Transverse colon (tissue), 4 donors: ENCODE measurements at regions not wholly inside any gene's neighbourhood (a gene's known extent, or its start where the extent isn't known, plus 50 kb on each side); places are given as distances from the start of the nearest gene placed in this dataset.

Experiments used
- DNase-seq: peaks from one replicate; pipeline ENCODE4 v3.0.0-alpha.2; 2019
- H3K27ac ChIP-seq, 4 donors: fragments of 200-600 bp; sonication (generic); 2 replicates each; pipeline ENCODE4 v1.5.1; 2016 to 2018; ENCODE audit warnings: inconsistent platforms in 4 of 4
- H3K27me3 ChIP-seq: fragments of 200-600 bp; sonication (generic); 2 replicates; pipeline ENCODE4 v1.5.1; 2017; ENCODE audit warnings: inconsistent platforms
- H3K36me3 ChIP-seq, 4 donors: fragments of 200-600 bp; sonication (generic); 2 replicates each; pipeline ENCODE4 v1.5.1; 2017 to 2019; ENCODE audit warnings: inconsistent platforms in 4 of 4
- H3K4me1 ChIP-seq, 4 donors: fragments of 200-600 bp; sonication (generic); 2 replicates each; pipeline ENCODE4 v1.5.1; 2017 to 2020; ENCODE audit warnings: inconsistent platforms in 4 of 4
- H3K4me3 ChIP-seq, 4 donors: fragments of 200-600 bp; sonication (generic); 1 replicate in 1 of 4; 2 replicates in 3 of 4; pipeline versions ENCODE4 v1.5.1 to v1.6.1; 2017 to 2019; ENCODE audit warnings: inconsistent platforms in 4 of 4
- H3K9me3 ChIP-seq, 2 donors: fragments of 200-600 bp; sonication (generic); 2 replicates each; pipeline ENCODE4 v1.5.1; 2017 to 2019; ENCODE audit warnings: inconsistent platforms in 2 of 2
- EP300 ChIP-seq: sonication (generic); formaldehyde crosslinking; IDR thresholded peaks from one replicate; pipeline ENCODE4 v1.6.1; 2017; ENCODE audit warnings: antibody characterized with exemption, low read depth
- POLR2A ChIP-seq: fragments of 450-650 bp; IDR thresholded peaks from one replicate; pipeline ENCODE4 v1.6.1; 2016; ENCODE audit warnings: antibody characterized with exemption, mild to moderate bottlenecking, moderate library complexity
- POLR2AphosphoS5 ChIP-seq, 3 donors: sonication (generic); formaldehyde crosslinking; IDR thresholded peaks; one replicate each; pipeline ENCODE4 v1.6.1; 2016; ENCODE audit warnings: antibody characterized with exemption in 3 of 3
- WGBS, 2 donors: methylation state at CpG; one replicate each; pipeline ENCODE4 v1.1.5; 2018; ENCODE audit warnings: low coverage in 1 of 2; 5-methylcytosine and 5-hydroxymethylcytosine counted together
- in situ Hi-C, 4 donors: fragments of 200-750 bp; cut with MboI; loops; one replicate each; pipeline versions ENCODE4 v1.15.0 to v1.15.1; 2017; ENCODE audit warnings: low sequenced_read_pairs in 3 of 4, low pct_ligation_motif_present in 1 of 4, low pct_unique_long_range_greater_than_20kb in 1 of 4
- intact Hi-C: fragments of 100-400 bp; cut with DNase I; formaldehyde crosslinking; loops from one replicate; pipeline ENCODE4 v1.15.1; 2023; ENCODE audit warnings: low total_unique reads
- TF ChIP-seq, protein P1 (sequence below), 5 experiments: fragments of 200-600 bp in 3 of 5; fragments of 450-650 bp in 2 of 5; sonication (generic) in 3 of 5; IDR thresholded peaks; 1 replicate in 2 of 5; 2 replicates in 3 of 5; pipeline ENCODE4 v1.5.1; 2016 to 2017; ENCODE audit warnings: antibody characterized with exemption in 5 of 5, inconsistent platforms in 3 of 5, mild to moderate bottlenecking in 2 of 5, moderate library complexity in 1 of 5

DNA sequence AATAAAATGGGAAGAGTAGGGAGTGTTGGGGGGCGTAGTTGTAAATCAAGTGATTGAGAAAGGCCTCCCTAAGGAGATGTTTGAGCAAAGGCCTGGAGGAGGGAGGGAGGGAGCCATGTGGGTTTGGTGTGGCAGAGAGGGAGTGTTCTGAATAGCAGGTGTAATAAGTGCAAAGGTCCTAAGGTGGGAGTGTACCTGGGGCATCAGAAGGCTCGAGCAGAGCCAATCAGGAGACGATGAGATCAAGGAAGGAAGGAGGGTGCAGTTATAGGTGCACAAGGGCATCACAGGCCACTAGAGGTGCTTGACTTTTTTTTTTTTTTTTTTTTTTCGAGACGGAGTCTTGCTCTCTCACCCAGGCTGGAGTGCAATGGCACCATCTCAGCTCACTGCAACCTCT is 77.9 kb upstream of the PLXNC1 start:
- no peaks in the 10 kb centered on the region for H3K27me3 ChIP-seq
- no peaks in the 10 kb centered on the region for H3K36me3 ChIP-seq
- no peak overlapping the region for H3K4me3 ChIP-seq
- WGBS, 2 donors = 44 to 51% methylated on average over 5 of the region's 5 CpGs
- DNase-seq = peak; percentile 73
- TF ChIP-seq, protein P1, sequence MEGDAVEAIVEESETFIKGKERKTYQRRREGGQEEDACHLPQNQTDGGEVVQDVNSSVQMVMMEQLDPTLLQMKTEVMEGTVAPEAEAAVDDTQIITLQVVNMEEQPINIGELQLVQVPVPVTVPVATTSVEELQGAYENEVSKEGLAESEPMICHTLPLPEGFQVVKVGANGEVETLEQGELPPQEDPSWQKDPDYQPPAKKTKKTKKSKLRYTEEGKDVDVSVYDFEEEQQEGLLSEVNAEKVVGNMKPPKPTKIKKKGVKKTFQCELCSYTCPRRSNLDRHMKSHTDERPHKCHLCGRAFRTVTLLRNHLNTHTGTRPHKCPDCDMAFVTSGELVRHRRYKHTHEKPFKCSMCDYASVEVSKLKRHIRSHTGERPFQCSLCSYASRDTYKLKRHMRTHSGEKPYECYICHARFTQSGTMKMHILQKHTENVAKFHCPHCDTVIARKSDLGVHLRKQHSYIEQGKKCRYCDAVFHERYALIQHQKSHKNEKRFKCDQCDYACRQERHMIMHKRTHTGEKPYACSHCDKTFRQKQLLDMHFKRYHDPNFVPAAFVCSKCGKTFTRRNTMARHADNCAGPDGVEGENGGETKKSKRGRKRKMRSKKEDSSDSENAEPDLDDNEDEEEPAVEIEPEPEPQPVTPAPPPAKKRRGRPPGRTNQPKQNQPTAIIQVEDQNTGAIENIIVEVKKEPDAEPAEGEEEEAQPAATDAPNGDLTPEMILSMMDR (IDR thresholded peaks at IDR 0.05) = peak in 3 of 5 experiments; percentile 9 to 26 (median 25)
- TF ChIP-seq EP300 (no peak), POLR2AphosphoS5 (IDR thresholded peaks at IDR 0.05) (peak in 1 of 3 donors; percentile 44), POLR2A (no peak)
- H3K27ac ChIP-seq = peak overlapping the region; percentile 69 to 82 (median 72)
- intact Hi-C loops (loop anchor here (10.0 kb wide), 1 partner anchor 496 kb away; the partner anchor contains the start of gene SOCS2), in situ Hi-C loops (no loop called here)
- H3K9me3 ChIP-seq = peaks cover 0 to 5% of the 10 kb centered on the region in 2 donors
- H3K4me1 ChIP-seq = peaks cover 7 to 25% (median 13%) of the 10 kb centered on the region in 4 donors

DNA sequence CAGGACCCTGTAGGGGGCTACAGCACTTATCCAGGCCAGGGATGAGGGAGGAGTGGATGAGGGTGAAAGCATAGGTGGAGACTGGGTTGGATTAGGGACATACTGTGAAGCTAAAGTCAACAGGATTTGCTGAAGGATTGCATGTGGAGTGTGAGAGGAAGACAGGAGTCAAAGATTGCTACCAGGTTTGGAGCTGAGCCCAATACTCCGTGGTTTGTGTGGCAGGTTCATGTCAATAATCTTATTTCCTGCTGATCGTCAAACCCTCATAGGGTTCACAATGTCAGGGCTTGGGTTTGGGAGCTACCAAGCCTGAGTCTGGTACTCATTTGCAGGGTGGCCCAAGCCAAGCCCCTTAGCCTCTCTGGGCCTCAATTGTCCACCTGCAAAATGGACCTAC is 77.1 kb upstream of the PLXNC1 start:
- no peak for DNase-seq
- peaks cover 8 to 31% (median 16%) of the 10 kb centered on the region in 4 donors for H3K4me1 ChIP-seq
- peak overlapping the region; percentile 69 to 82 (median 72) for H3K27ac ChIP-seq
- H3K4me3 ChIP-seq = no peak overlapping the region
- peaks cover 0 to 5% of the 10 kb centered on the region in 2 donors for H3K9me3 ChIP-seq
- no peaks in the 10 kb centered on the region for H3K27me3 ChIP-seq
- WGBS, 2 donors = 12% methylated on average over 2 of the region's 2 CpGs; no CpG with 5 or more reads in 1 of the 2 donors
- intact Hi-C loops (loop anchor here (10.0 kb wide), 1 partner anchor 496 kb away; the partner anchor contains the start of gene SOCS2), in situ Hi-C loops (no loop called here)
- H3K36me3 ChIP-seq = no peaks in the 10 kb centered on the region
- TF ChIP-seq EP300 (no peak), POLR2A (no peak), POLR2AphosphoS5 (IDR thresholded peaks at IDR 0.05) (no peak)
- TF ChIP-seq, protein P1 (IDR thresholded peaks at IDR 0.05) = no peak

DNA sequence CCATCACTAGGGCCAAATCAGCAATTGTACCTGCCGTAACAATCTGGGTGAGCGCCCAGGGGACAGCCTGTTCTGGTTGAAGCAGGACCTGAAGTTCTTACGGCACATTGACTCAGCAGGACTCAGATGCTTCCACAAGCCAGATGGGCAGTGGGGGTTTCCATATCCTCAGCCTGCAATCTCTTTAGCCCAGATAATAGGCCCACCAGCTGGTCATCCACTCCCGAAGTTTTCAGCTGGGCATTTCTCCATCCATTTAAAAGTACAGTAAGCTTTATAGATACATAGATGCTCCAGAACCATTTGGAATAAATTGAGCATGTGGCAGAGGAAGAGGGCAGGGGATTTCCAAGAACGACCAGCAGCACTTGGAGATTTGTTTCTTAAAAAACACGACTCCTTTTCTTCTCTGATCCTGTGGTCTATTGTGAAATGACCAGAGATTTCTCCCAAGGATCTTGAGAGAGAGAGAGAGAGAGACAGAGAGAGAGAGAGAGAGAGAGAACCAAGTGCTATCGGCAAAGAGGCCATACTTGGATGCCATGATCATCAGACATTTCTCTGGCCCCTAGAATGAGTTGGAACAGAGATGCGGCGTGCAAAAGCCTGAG is 74.8 kb upstream of the PLXNC1 start:
- WGBS, 2 donors = 83 to 100% methylated on average over 4 to 9 of the region's 9 CpGs

More for the DNA sequence above, 74.8 kb upstream of the PLXNC1 start:
- no peak for TF ChIP-seq POLR2A
- TF ChIP-seq, protein P1 (IDR thresholded peaks at IDR 0.05) = no peak
- no peak for TF ChIP-seq EP300
- no peak for TF ChIP-seq POLR2AphosphoS5 (IDR thresholded peaks at IDR 0.05)
- Histone ChIP-seq H3K4me3 (no peak overlapping the region), H3K27ac (no peak overlapping the region), H3K36me3 (no peaks in the 10 kb centered on the region), H3K27me3 (no peaks in the 10 kb centered on the region), H3K9me3 (peaks cover 0 to 4% of the 10 kb centered on the region in 2 donors), H3K4me1 (peaks cover 8 to 45% (median 20%) of the 10 kb centered on the region in 4 donors)
- intact Hi-C loops (loop anchor here (10.0 kb wide), 1 partner anchor 499 kb away; the partner anchor contains the start of gene SOCS2), in situ Hi-C loops (no loop called here)
- DNase-seq = no peak
